NCI-H82 treated with DMSO at 0.1 percent for 48 hours (cell line): ENCODE measurements at regions not wholly inside any gene's neighbourhood (a gene's known extent, or its start where the extent isn't known, plus 50 kb on each side); places are given as distances from the start of the nearest gene placed in this dataset.

Experiments used
- DNase-seq: peaks from one replicate; lab custom pipeline; 2025; ENCODE audit not compliant: unreplicated experiment; lab: John Stamatoyannopoulos, UW

- no peak for DNase-seq
Measured at GRCh38 chr11:8740129-8740528, 57.5 kb downstream of the RPL27A start.

- DNase-seq = no peak
Measured at GRCh38 chr11:8744423-8744822, 61.8 kb downstream of the RPL27A start.

- no peak for DNase-seq
Measured at GRCh38 chr11:8745431-8746253, 63.0 kb downstream of the RPL27A start.

- DNase-seq = no peak
Measured at GRCh38 chr11:8746331-8746974, 63.9 kb downstream of the RPL27A start.

- DNase-seq = no peak
Measured at GRCh38 chr11:8747173-8747572, 64.6 kb downstream of the RPL27A start.

- DNase-seq = no peak
Measured at GRCh38 chr11:8748317-8748716, 65.7 kb downstream of the RPL27A start.

- DNase-seq = no peak
Measured at GRCh38 chr11:8749202-8749601, 66.6 kb downstream of the RPL27A start.

- no peak for DNase-seq
Measured at GRCh38 chr11:8754241-8754640, 71.6 kb downstream of the RPL27A start.

- no peak for DNase-seq
Measured at GRCh38 chr11:8756201-8756600, 73.6 kb downstream of the RPL27A start.

GRCh38 chr11:8757047-8757446, 74.5 kb downstream of the RPL27A start:
- DNase-seq = no peak

GRCh38 chr11:8757533-8757932, 74.9 kb downstream of the RPL27A start:
- no peak for DNase-seq

GRCh38 chr11:8758619-8759169, 76.1 kb downstream of the RPL27A start:
- DNase-seq = no peak

- DNase-seq = peak; percentile 75
Measured at GRCh38 chr11:8759634-8760033, 77.0 kb downstream of the RPL27A start.

GRCh38 chr11:8760896-8761295, 78.3 kb downstream of the RPL27A start:
- DNase-seq = peak; percentile 59

- no peak for DNase-seq
Measured at GRCh38 chr11:8763070-8763685, 80.6 kb downstream of the RPL27A start.

- no peak for DNase-seq
Measured at GRCh38 chr11:8765294-8765693, 82.7 kb downstream of the RPL27A start.

- no peak for DNase-seq
Measured at GRCh38 chr11:8766043-8766987, 83.7 kb downstream of the RPL27A start.

GRCh38 chr11:8766988-8767374, 84.4 kb downstream of the RPL27A start:
- no peak for DNase-seq

GRCh38 chr11:8767466-8768142, 85.0 kb downstream of the RPL27A start:
- DNase-seq = no peak

GRCh38 chr11:8768625-8769333, 86.2 kb downstream of the RPL27A start:
- no peak for DNase-seq
